Stomach (tissue), 8 donors: ENCODE measurements at regions not wholly inside any gene's neighbourhood (a gene's known extent, or its start where the extent isn't known, plus 50 kb on each side); places are given as distances from the start of the nearest gene placed in this dataset.

Experiments used
- DNase-seq, 2 donors: peaks; one replicate each; pipeline versions ENCODE4 v3.0.0 to v3.0.0-alpha.2; 2013 to 2019
- H3K27ac ChIP-seq, 5 donors: fragments of 200-600 bp in 4 of 5; sonication (generic) in 4 of 5; one replicate each; pipeline ENCODE4 v1.5.1; 2013 to 2019; ENCODE audit warnings: mild to moderate bottlenecking in 1 of 5, moderate library complexity in 1 of 5
- H3K27me3 ChIP-seq, 3 donors: fragments of 200-600 bp; sonication (generic); one replicate each; pipeline ENCODE4 v1.5.1; 2017 to 2019; ENCODE audit warnings: mixed run types in 1 of 3
- H3K36me3 ChIP-seq, 4 donors: fragments of 200-600 bp; sonication (generic); 1 replicate in 3 of 4; 2 replicates in 1 of 4; pipeline ENCODE4 v1.5.1; 2016 to 2019
- H3K4me1 ChIP-seq, 4 donors: fragments of 200-600 bp; sonication (generic); one replicate each; pipeline ENCODE4 v1.5.1; 2016 to 2019
- H3K4me3 ChIP-seq, 4 donors: fragments of 200-600 bp; sonication (generic) in 3 of 4; one replicate each; pipeline ENCODE4 v1.5.1; 2016 to 2019; ENCODE audit warnings: mild to moderate bottlenecking in 1 of 4
- H3K9me3 ChIP-seq, 4 donors: fragments of 200-600 bp; sonication (generic); one replicate each; pipeline ENCODE4 v1.5.1; 2016 to 2019
- EP300 ChIP-seq: sonication (generic); formaldehyde crosslinking; IDR thresholded peaks from one replicate; pipeline ENCODE4 v1.6.1; 2017; ENCODE audit warnings: antibody characterized with exemption
- POLR2A ChIP-seq, 4 donors: fragments of 450-650 bp; IDR thresholded peaks; one replicate each; pipeline ENCODE4 v1.6.1; 2016; ENCODE audit warnings: antibody characterized with exemption in 4 of 4, control low read depth in 2 of 4, mild to moderate bottlenecking in 1 of 4, moderate library complexity in 1 of 4
- POLR2AphosphoS5 ChIP-seq, 3 donors: sonication (generic); formaldehyde crosslinking; IDR thresholded peaks; one replicate each; pipeline ENCODE4 v1.6.1; 2016; ENCODE audit warnings: antibody characterized with exemption in 3 of 3
- WGBS, 5 donors: extraction: QIAGEN DNeasy Blood & Tissue Kit in 3 of 5; methylation state at CpG; one replicate each; pipeline versions ENCODE4 v1.1.5 to v1.1.7; 2013 to 2018; 5-methylcytosine and 5-hydroxymethylcytosine counted together
- intact Hi-C: fragments of 100-400 bp; cut with DNase I; formaldehyde crosslinking; loops from one replicate; pipeline ENCODE4 v1.15.1; 2023; ENCODE audit warnings: low total_unique reads
- TF ChIP-seq, protein P1 (sequence below), 7 experiments: fragments of 450-650 bp in 4 of 7; fragments of 200-600 bp in 3 of 7; sonication (generic) in 3 of 7; IDR thresholded peaks; one replicate each; pipeline ENCODE4 v1.5.1; 2016 to 2019; ENCODE audit warnings: antibody characterized with exemption in 7 of 7, control low read depth in 2 of 7, mild to moderate bottlenecking in 1 of 7
- donor health status: healthy with polysubstance abuse.
- donor health status: Bipolar disorder and iron deficiency.
- donor health status: healthy.

DNA sequence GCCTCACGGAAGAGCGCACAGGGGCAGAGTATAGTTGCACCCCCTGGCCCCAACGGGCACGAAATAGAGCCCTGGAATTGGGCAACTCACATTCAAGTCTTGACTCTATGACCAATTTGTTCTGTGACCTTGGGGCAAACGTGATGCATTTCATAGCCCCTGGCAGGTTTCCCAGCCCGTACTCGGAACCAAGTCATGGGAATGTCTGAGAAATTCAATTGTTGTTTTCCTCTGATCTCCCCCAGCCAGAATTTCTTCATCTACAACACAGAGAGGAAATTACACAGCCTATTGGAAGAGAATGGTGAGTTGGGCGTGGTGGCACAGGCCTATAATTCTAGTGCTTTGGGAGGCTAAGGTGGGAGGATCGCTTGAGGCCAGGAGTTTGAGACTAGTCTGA lies 322.3 kb upstream of the SULF2 start:
- TF ChIP-seq POLR2A (IDR thresholded peaks at IDR 0.05) (no peak), EP300 (no peak), POLR2AphosphoS5 (IDR thresholded peaks at IDR 0.05) (no peak)
- TF ChIP-seq, protein P1, sequence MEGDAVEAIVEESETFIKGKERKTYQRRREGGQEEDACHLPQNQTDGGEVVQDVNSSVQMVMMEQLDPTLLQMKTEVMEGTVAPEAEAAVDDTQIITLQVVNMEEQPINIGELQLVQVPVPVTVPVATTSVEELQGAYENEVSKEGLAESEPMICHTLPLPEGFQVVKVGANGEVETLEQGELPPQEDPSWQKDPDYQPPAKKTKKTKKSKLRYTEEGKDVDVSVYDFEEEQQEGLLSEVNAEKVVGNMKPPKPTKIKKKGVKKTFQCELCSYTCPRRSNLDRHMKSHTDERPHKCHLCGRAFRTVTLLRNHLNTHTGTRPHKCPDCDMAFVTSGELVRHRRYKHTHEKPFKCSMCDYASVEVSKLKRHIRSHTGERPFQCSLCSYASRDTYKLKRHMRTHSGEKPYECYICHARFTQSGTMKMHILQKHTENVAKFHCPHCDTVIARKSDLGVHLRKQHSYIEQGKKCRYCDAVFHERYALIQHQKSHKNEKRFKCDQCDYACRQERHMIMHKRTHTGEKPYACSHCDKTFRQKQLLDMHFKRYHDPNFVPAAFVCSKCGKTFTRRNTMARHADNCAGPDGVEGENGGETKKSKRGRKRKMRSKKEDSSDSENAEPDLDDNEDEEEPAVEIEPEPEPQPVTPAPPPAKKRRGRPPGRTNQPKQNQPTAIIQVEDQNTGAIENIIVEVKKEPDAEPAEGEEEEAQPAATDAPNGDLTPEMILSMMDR (IDR thresholded peaks at IDR 0.05): no peak
- no peaks in the 10 kb centered on the region for H3K27me3 ChIP-seq
- no peak overlapping the region for H3K27ac ChIP-seq
- H3K36me3 ChIP-seq: no peaks in the 10 kb centered on the region
- WGBS, 5 donors: 73 to 85% (median 81%) methylated on average over 9 of the region's 9 CpGs
- no peak overlapping the region for H3K4me3 ChIP-seq
- peaks cover 0 to 15% (median 2%) of the 10 kb centered on the region in 4 donors for H3K9me3 ChIP-seq
- no peaks in the 10 kb centered on the region for H3K4me1 ChIP-seq
- no peak for DNase-seq
- intact Hi-C loops: no loop called here

DNA sequence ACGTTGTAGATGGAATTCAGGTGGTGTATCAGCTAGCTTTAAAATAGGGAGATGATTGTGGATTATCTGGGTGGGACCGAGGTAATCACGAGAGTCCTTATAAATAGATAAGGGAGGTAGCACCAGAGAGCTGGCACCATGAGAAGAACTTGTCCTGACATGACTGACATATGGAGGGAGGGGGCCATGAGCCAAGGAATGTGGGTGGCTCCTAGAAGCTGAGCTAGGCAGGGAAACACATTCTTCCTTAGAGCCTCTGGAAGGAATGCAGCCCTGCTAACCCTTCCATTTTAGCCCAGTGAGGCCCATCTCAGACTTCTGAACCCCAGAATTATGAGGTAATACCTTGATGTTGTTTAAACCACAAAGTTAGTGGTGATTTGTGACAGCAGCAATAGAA lies 321.1 kb upstream of the SULF2 start:
- TF ChIP-seq POLR2A (IDR thresholded peaks at IDR 0.05) (no peak), POLR2AphosphoS5 (IDR thresholded peaks at IDR 0.05) (no peak), EP300 (no peak)
- TF ChIP-seq, protein P1 (IDR thresholded peaks at IDR 0.05): no peak
- 68 to 89% (median 76%) methylated on average over 3 of the region's 3 CpGs for WGBS, 5 donors
- DNase-seq: no peak
- Histone ChIP-seq H3K36me3 (no peaks in the 10 kb centered on the region), H3K27me3 (no peaks in the 10 kb centered on the region), H3K4me1 (no peaks in the 10 kb centered on the region), H3K27ac (no peak overlapping the region), H3K9me3 (peaks cover 0 to 15% (median 2%) of the 10 kb centered on the region in 4 donors), H3K4me3 (no peak overlapping the region)
- intact Hi-C loops: no loop called here

DNA sequence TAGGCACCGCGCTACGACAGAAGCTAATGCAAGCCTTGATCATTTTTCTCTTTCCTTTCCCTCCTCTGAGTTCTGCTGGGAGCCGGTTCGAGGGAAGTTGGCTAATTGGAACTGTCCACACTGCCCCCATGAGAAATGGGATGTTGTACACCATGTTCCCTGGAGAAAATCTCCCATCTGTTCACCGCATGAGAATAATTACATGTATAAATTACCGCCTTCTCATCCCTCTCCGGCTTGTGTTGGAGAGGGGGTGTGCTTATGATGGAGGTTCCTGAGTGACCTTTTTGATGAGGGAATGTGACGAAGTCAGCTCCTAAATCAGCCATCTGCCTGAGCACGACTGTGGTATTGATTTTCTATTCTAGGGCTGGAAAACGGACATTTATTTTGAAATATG lies 320.2 kb upstream of the SULF2 start:
- 81 to 92% (median 88%) methylated on average over 11 of the region's 11 CpGs for WGBS, 5 donors
- Histone ChIP-seq H3K27me3 (no peaks in the 10 kb centered on the region), H3K36me3 (no peaks in the 10 kb centered on the region), H3K9me3 (peaks cover 0 to 15% (median 2%) of the 10 kb centered on the region in 4 donors), H3K4me3 (no peak overlapping the region), H3K4me1 (no peaks in the 10 kb centered on the region), H3K27ac (no peak overlapping the region)
- intact Hi-C loops: no loop called here
- DNase-seq: no peak
- TF ChIP-seq, protein P1 (IDR thresholded peaks at IDR 0.05): no peak
- TF ChIP-seq EP300 (no peak), POLR2A (IDR thresholded peaks at IDR 0.05) (no peak), POLR2AphosphoS5 (IDR thresholded peaks at IDR 0.05) (no peak)

DNA sequence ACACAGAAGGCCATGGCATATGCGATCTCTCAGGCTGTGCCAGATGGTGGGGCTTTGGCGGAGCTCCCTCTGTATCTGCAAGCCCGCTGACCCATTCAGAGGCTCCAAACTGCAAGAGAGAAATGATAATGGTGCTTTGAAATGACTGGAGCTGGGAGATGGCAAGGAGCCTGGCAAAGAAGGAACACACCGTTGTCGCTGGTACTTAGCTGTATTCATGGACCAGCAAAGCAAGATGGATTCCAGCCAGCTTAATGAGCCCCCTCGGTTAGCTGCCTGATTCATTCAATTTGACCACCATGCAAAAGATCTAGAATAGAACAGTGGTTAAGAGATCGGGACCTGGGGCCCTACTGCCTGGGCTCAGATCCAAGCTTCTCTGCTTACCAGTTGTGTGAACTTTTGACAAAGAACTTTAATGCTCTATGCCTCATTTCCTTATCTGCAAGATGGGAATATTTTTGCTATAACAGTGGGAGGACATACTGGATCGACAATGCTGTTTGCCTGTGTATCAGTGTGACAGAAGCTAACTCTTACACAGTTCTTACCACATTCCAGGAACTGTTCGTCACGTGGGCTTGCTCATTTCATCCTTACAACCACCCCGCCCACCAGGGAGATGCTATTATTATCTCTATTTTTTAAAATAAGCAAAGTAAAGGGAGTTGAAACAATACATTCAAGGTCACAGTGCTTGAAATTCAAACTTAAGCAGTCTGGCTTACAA lies 317.8 kb upstream of the SULF2 start:
- WGBS, 5 donors: 70 to 79% (median 75%) methylated on average over 11 of the region's 11 CpGs
- peak in 1 of 2 donors; percentile 29 for DNase-seq
- Histone ChIP-seq H3K9me3 (peaks cover 0 to 15% (median 2%) of the 10 kb centered on the region in 4 donors), H3K36me3 (no peaks in the 10 kb centered on the region), H3K27me3 (no peaks in the 10 kb centered on the region), H3K27ac (no peak overlapping the region), H3K4me1 (no peaks in the 10 kb centered on the region), H3K4me3 (no peak overlapping the region)
- TF ChIP-seq POLR2A (IDR thresholded peaks at IDR 0.05) (no peak), POLR2AphosphoS5 (IDR thresholded peaks at IDR 0.05) (no peak), EP300 (no peak)
- TF ChIP-seq, protein P1 (IDR thresholded peaks at IDR 0.05): no peak
- intact Hi-C loops: no loop called here
